ENCODE measurements at regions not wholly inside any gene's neighbourhood (a gene's known extent, or its start where the extent isn't known, plus 50 kb on each side); places are given as distances from the start of the nearest gene placed in this dataset.

DNA sequence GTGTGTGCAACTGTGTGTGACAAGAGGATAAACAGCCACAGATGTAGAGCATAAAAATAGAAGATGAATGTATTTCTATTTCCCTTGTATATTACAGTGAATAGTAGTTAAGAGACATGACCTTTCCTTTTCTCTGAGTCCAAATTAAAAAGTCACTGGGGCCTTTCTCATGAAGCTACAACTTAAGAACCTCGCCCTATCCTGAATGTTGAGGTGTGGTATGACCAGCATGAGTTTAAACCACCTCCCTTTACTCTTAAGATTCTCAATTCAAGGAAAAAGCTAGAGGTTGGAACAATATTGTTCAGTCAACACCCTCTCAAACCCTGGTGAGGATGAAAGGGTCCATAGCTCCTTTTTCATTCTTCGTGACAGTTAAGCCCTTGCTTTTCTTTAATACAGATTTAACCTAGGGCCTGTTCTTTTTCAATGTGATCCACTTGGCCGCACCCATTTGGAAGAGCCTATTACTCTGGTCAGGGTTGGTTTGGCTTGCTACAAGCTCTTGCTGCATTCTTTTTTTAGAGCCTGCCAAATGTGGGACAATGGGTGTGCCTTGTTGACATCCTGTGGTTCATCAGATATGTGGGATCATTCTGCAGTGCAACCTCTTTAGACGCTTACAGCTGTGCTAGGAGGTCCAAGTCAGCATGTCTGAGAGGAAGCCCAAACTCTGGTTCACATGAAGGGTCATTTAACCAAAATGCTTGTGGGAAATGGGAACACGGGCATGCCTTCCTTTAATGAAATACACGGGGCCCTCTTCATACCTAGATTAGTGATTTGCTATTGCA lies 290.0 kb downstream of the HAO1 start:
- DNase-seq: no peak
- no peak overlapping the region for H3K27ac ChIP-seq
- no peaks in the 10 kb centered on the region for H3K9me3 ChIP-seq
- no peaks in the 10 kb centered on the region for H3K27me3 ChIP-seq
- no peaks in the 10 kb centered on the region for H3K4me1 ChIP-seq
- H3K4me3 ChIP-seq: no peak overlapping the region
- no peaks in the 10 kb centered on the region for H3K36me3 ChIP-seq
- no peak for TF ChIP-seq CTCF (IDR thresholded peaks at IDR 0.05)
- no peak for TF ChIP-seq POLR2A (IDR thresholded peaks at IDR 0.05)

- no peaks in the 10 kb centered on the region for H3K4me1 ChIP-seq
- H3K9me3 ChIP-seq: no peaks in the 10 kb centered on the region
- H3K27ac ChIP-seq: no peak overlapping the region
- DNase-seq: no peak
- no peaks in the 10 kb centered on the region for H3K36me3 ChIP-seq
- TF ChIP-seq CTCF (IDR thresholded peaks at IDR 0.05): no peak
- no peak for TF ChIP-seq POLR2A (IDR thresholded peaks at IDR 0.05)
- H3K27me3 ChIP-seq: no peaks in the 10 kb centered on the region
- no peak overlapping the region for H3K4me3 ChIP-seq
Observed at GRCh38 chr20:7654231-7654630, 286.0 kb downstream of the HAO1 start.

- H3K4me3 ChIP-seq: no peak overlapping the region
- TF ChIP-seq POLR2A (IDR thresholded peaks at IDR 0.05) (no peak), CTCF (IDR thresholded peaks at IDR 0.05) (no peak)
- no peak for DNase-seq
- H3K4me1 ChIP-seq: no peaks in the 10 kb centered on the region
- H3K27ac ChIP-seq: no peak overlapping the region
- no peaks in the 10 kb centered on the region for H3K27me3 ChIP-seq
- no peaks in the 10 kb centered on the region for H3K9me3 ChIP-seq
- H3K36me3 ChIP-seq: no peaks in the 10 kb centered on the region
Observed at GRCh38 chr20:7656687-7657467, 283.4 kb downstream of the HAO1 start.

DNA sequence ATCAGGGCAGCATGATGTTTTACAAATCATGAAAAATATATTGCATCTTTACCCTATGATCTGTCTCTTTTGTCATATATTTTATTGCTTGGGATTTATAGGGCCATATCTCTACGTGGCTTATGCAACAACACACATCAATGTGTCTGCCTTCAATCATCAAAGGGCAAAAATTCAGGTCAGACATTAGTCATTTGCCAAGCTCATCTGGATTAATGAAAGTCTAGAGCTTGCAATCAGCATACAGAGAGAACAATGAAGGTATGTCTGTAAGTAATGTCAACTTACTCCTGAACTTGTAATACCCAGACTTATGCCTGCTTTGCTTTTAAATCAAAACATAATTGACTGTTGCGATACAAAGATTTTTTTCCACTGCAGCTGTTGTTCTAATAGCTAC lies 282.7 kb downstream of the HAO1 start:
- no peak overlapping the region for H3K4me3 ChIP-seq
- no peak for TF ChIP-seq CTCF (IDR thresholded peaks at IDR 0.05)
- no peak for TF ChIP-seq POLR2A (IDR thresholded peaks at IDR 0.05)
- no peak for DNase-seq
- H3K36me3 ChIP-seq: no peaks in the 10 kb centered on the region
- H3K4me1 ChIP-seq: no peaks in the 10 kb centered on the region
- H3K27me3 ChIP-seq: no peaks in the 10 kb centered on the region
- H3K27ac ChIP-seq: no peak overlapping the region
- no peaks in the 10 kb centered on the region for H3K9me3 ChIP-seq

DNA sequence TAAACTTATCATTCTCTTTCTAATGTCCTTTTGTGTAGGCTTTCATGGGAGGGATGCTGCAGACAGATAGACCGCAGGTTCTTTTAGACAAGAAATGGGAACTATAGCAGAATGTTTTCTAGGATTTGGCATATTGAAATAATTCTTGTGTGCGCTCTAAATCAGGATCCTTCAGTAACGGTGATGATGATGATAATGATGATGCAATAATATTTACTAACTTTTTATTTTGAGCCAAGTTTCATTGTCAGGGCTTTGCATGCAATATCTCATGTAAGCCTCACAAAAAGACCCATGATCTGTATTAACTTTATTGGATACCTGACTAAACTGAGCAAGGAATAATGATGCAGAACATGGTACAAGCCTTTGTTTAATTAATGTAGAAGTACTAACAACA lies 280.1 kb downstream of the HAO1 start:
- Histone ChIP-seq H3K9me3 (no peaks in the 10 kb centered on the region), H3K36me3 (no peaks in the 10 kb centered on the region), H3K4me3 (no peak overlapping the region), H3K4me1 (no peaks in the 10 kb centered on the region), H3K27ac (no peak overlapping the region), H3K27me3 (no peaks in the 10 kb centered on the region)
- DNase-seq: no peak
- no peak for TF ChIP-seq CTCF (IDR thresholded peaks at IDR 0.05)
- no peak for TF ChIP-seq POLR2A (IDR thresholded peaks at IDR 0.05)

Data from Peyer's patch (tissue), 4 donors.